Gastroesophageal sphincter (tissue), 4 donors: ENCODE measurements at regions not wholly inside any gene's neighbourhood (a gene's known extent, or its start where the extent isn't known, plus 50 kb on each side); places are given as distances from the start of the nearest gene placed in this dataset.
"Not testable (repeated sequence)": the region's sequence is repeated elsewhere in the genome, so short reads cannot be mapped to it uniquely, and the experiment has no call there.

Experiments used
- ATAC-seq: fragments of 150-250 bp; one replicate; pipeline ENCODE4 v1.9.1; 2016; ENCODE audit warnings: mild to moderate bottlenecking, moderate library complexity
- H3K27ac ChIP-seq, 4 donors: fragments of 200-600 bp; sonication (generic) in 3 of 4; 1 replicate in 3 of 4; 2 replicates in 1 of 4; pipeline ENCODE4 v1.5.1; 2016 to 2019
- H3K27me3 ChIP-seq: fragments of 200-600 bp; sonication (generic); one replicate; pipeline ENCODE4 v1.5.1; 2019
- H3K36me3 ChIP-seq, 2 donors: fragments of 200-600 bp; sonication (generic); one replicate each; pipeline ENCODE4 v1.5.1; 2019; ENCODE audit warnings: control low read depth in 1 of 2
- H3K4me1 ChIP-seq, 3 donors: fragments of 200-600 bp; sonication (generic); 1 replicate in 2 of 3; 2 replicates in 1 of 3; pipeline ENCODE4 v1.5.1; 2016 to 2019; ENCODE audit warnings: control low read depth in 2 of 3
- H3K4me3 ChIP-seq, 2 donors: fragments of 200-600 bp; sonication (generic); one replicate each; pipeline ENCODE4 v1.5.1; 2019; ENCODE audit warnings: mild to moderate bottlenecking in 1 of 2, moderate library complexity in 1 of 2
- H3K9me3 ChIP-seq, 3 donors: fragments of 200-600 bp; sonication (generic); one replicate each; pipeline ENCODE4 v1.5.1; 2017 to 2019; ENCODE audit warnings: control low read depth in 2 of 3
- EP300 ChIP-seq: sonication (generic); formaldehyde crosslinking; IDR thresholded peaks from one replicate; pipeline ENCODE4 v1.6.1; 2017; ENCODE audit warnings: antibody characterized with exemption, mild to moderate bottlenecking
- POLR2A ChIP-seq, 2 donors: fragments of 450-650 bp; IDR thresholded peaks; one replicate each; pipeline ENCODE4 v1.6.1; 2017; ENCODE audit warnings: antibody characterized with exemption in 2 of 2, mild to moderate bottlenecking in 2 of 2, moderate library complexity in 1 of 2
- POLR2AphosphoS5 ChIP-seq: sonication (generic); formaldehyde crosslinking; IDR thresholded peaks from one replicate; pipeline ENCODE4 v1.6.1; 2017; ENCODE audit warnings: antibody characterized with exemption
- WGBS, 2 donors: methylation state at CpG; one replicate each; pipeline ENCODE4 v1.1.5; 2018; ENCODE audit warnings: low coverage in 1 of 2; 5-methylcytosine and 5-hydroxymethylcytosine counted together
- TF ChIP-seq, protein P1 (sequence below), 4 experiments: fragments of 200-600 bp in 2 of 4; fragments of 450-650 bp in 2 of 4; sonication (generic) in 1 of 4; IDR thresholded peaks; one replicate each; pipeline ENCODE4 v1.5.1; 2017 to 2019; ENCODE audit warnings: antibody characterized with exemption in 4 of 4, mild to moderate bottlenecking in 2 of 4, moderate library complexity in 2 of 4

DNA sequence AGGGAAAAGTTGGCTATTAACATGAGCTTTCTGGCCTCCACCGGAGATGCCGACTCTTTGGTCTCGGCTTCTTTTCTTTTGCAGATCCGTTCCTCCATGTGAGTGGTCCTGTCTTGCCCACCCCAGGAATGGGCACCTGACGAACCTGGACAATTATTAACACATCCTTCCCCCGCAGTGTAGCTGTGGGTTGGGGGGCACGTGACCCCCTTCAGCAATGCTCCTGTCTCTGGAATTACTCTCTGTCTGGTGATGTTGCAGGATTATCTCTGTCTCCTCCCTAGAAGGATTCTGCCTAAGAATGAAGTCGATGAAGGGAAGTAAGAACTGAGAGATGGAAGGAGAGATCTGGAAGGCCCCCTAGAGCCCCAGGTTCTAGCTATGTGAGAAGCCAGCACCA lies 115.2 kb upstream of the NPAS2 start:
- H3K27me3 ChIP-seq = no peaks in the 10 kb centered on the region
- H3K9me3 ChIP-seq = no peaks in the 10 kb centered on the region
- H3K4me1 ChIP-seq = peaks cover 0 to 13% (median 0%) of the 10 kb centered on the region in 3 donors
- H3K36me3 ChIP-seq = no peaks in the 10 kb centered on the region
- 94 to 100% methylated on average over 3 to 6 of the region's 8 CpGs for WGBS, 2 donors
- ATAC-seq = no peak
- TF ChIP-seq POLR2AphosphoS5 (no peak), EP300 (no peak), POLR2A (IDR thresholded peaks at IDR 0.05) (no peak)
- TF ChIP-seq, protein P1, sequence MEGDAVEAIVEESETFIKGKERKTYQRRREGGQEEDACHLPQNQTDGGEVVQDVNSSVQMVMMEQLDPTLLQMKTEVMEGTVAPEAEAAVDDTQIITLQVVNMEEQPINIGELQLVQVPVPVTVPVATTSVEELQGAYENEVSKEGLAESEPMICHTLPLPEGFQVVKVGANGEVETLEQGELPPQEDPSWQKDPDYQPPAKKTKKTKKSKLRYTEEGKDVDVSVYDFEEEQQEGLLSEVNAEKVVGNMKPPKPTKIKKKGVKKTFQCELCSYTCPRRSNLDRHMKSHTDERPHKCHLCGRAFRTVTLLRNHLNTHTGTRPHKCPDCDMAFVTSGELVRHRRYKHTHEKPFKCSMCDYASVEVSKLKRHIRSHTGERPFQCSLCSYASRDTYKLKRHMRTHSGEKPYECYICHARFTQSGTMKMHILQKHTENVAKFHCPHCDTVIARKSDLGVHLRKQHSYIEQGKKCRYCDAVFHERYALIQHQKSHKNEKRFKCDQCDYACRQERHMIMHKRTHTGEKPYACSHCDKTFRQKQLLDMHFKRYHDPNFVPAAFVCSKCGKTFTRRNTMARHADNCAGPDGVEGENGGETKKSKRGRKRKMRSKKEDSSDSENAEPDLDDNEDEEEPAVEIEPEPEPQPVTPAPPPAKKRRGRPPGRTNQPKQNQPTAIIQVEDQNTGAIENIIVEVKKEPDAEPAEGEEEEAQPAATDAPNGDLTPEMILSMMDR (IDR thresholded peaks at IDR 0.05) = no peak
- no peak overlapping the region for H3K27ac ChIP-seq
- H3K4me3 ChIP-seq = no peak overlapping the region

GRCh38 chr2:100707016-100707947 lies 112.7 kb upstream of the NPAS2 start:
- Histone ChIP-seq H3K27me3 (no peaks in the 10 kb centered on the region), H3K9me3 (no peaks in the 10 kb centered on the region), H3K36me3 (no peaks in the 10 kb centered on the region), H3K27ac (no peak overlapping the region), H3K4me3 (no peak overlapping the region), H3K4me1 (peaks cover 0 to 13% (median 0%) of the 10 kb centered on the region in 3 donors)
- WGBS, 2 donors = 87 to 98% methylated on average over 5 to 12 of the region's 21 CpGs
- TF ChIP-seq POLR2A (IDR thresholded peaks at IDR 0.05) (no peak), EP300 (no peak), POLR2AphosphoS5 (no peak)
- TF ChIP-seq, protein P1 (IDR thresholded peaks at IDR 0.05) = no peak
- no peak for ATAC-seq

DNA sequence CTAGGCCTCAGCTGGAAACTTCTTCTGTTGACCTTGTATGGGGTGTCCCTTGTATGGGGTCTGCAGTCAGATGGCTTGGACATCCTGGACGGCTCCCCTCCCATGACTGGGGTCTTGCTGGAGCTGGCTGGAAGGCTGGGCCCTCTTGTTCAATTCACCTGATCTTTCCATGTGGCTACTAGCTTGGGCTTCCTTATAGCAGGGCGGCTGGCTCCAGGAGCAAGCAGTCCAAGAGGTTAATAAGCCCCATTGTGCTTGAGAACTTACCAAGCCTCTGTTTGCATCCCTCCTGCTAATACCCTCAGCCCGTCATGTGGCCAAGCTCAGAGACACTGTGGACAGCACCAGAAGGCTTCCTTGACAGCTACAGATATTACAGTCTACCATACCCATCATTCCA lies 111.6 kb upstream of the NPAS2 start:
- ATAC-seq = no peak
- TF ChIP-seq POLR2AphosphoS5 = no peak
- no peak for TF ChIP-seq POLR2A (IDR thresholded peaks at IDR 0.05)
- TF ChIP-seq EP300 = no peak
- TF ChIP-seq, protein P1 (IDR thresholded peaks at IDR 0.05) = no peak
- 89 to 100% methylated on average over 2 of the region's 3 CpGs for WGBS, 2 donors
- Histone ChIP-seq H3K36me3 (no peaks in the 10 kb centered on the region), H3K4me1 (peaks cover 0 to 11% (median 0%) of the 10 kb centered on the region in 3 donors), H3K27ac (no peak overlapping the region), H3K4me3 (no peak overlapping the region), H3K27me3 (no peaks in the 10 kb centered on the region), H3K9me3 (no peaks in the 10 kb centered on the region)

- H3K36me3 ChIP-seq = no peaks in the 10 kb centered on the region
- no peak overlapping the region for H3K27ac ChIP-seq
- no peak for ATAC-seq
- no peaks in the 10 kb centered on the region for H3K4me1 ChIP-seq
- WGBS, 2 donors = 72% methylated on average over 2 of the region's 2 CpGs; no CpG with 5 or more reads in 1 of the 2 donors
- no peaks in the 10 kb centered on the region for H3K27me3 ChIP-seq
- no peak overlapping the region for H3K4me3 ChIP-seq
- TF ChIP-seq POLR2A (IDR thresholded peaks at IDR 0.05) (no peak), EP300 (no peak), POLR2AphosphoS5 (no peak)
- TF ChIP-seq, protein P1 (IDR thresholded peaks at IDR 0.05) = no peak
- H3K9me3 ChIP-seq = no peaks in the 10 kb centered on the region
Observed at GRCh38 chr2:100713106-100713505, 106.8 kb upstream of the NPAS2 start.

- H3K9me3 ChIP-seq, H3K27ac ChIP-seq, H3K27me3 ChIP-seq, H3K4me1 ChIP-seq, ATAC-seq, H3K36me3 ChIP-seq, H3K4me3 ChIP-seq: not testable (repeated sequence)
- 79 to 96% methylated on average over 3 to 4 of the region's 5 CpGs for WGBS, 2 donors
Observed at GRCh38 chr2:100714396-100715010, 105.4 kb upstream of the NPAS2 start.

DNA sequence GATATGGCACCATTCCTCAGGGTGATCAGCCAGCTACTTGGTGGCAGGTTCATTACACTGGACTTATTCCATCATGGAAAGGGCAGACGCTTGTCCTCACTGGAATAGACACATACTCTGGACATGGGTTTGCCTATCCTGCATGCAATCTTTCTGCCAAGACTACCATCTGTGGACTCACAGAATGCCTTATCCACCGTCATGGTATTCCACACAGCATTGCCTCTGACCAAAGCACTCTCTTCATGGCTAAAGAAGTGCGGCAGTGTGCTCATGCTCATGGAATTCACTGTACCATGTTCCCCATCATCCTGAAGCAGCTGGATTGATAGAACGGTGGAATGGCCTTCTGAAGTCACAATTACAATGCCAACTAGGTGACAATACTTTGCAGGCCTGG lies 104.1 kb upstream of the NPAS2 start:
- WGBS, 2 donors = 75% methylated on average over 1 of the region's 4 CpGs; no CpG with 5 or more reads in 1 of the 2 donors
- H3K4me1 ChIP-seq, H3K27me3 ChIP-seq, H3K27ac ChIP-seq, H3K36me3 ChIP-seq, ATAC-seq, H3K4me3 ChIP-seq: not testable (repeated sequence)
- peaks cover 0 to 13% (median 0%) of the 10 kb centered on the region in 3 donors for H3K9me3 ChIP-seq
